Esophagus squamous epithelium (tissue), 4 donors: ENCODE measurements at regions not wholly inside any gene's neighbourhood (a gene's known extent, or its start where the extent isn't known, plus 50 kb on each side); places are given as distances from the start of the nearest gene placed in this dataset.

Experiments
- CTCF ChIP-seq, 6 experiments: fragments of 450-650 bp in 4 of 6; fragments of 200-600 bp in 2 of 6; sonication (generic) in 2 of 6; IDR thresholded peaks; one replicate each; pipeline ENCODE4 v1.5.1; 2016 to 2019; ENCODE audit warnings: antibody characterized with exemption in 6 of 6, mild to moderate bottlenecking in 4 of 6, moderate library complexity in 4 of 6
- POLR2A ChIP-seq, 4 donors: fragments of 450-650 bp; IDR thresholded peaks; one replicate each; pipeline ENCODE4 v1.6.1; 2017; ENCODE audit warnings: antibody characterized with exemption in 4 of 4, mild to moderate bottlenecking in 4 of 4, moderate library complexity in 3 of 4

- no peak for TF ChIP-seq CTCF (IDR thresholded peaks at IDR 0.05)
- TF ChIP-seq POLR2A (IDR thresholded peaks at IDR 0.05), result no peak
Measured at GRCh38 chr6:23368557-23368956, 757.5 kb upstream of the NRSN1 start.
